HT-29 (cell line): ENCODE measurements at regions not wholly inside any gene's neighbourhood (a gene's known extent, or its start where the extent isn't known, plus 50 kb on each side); places are given as distances from the start of the nearest gene placed in this dataset.

Experiments used
- DNase-seq: peaks from one replicate; pipeline ENCODE4 v3.0.0-alpha.2; 2015; ENCODE audit warnings: low spot score

DNA sequence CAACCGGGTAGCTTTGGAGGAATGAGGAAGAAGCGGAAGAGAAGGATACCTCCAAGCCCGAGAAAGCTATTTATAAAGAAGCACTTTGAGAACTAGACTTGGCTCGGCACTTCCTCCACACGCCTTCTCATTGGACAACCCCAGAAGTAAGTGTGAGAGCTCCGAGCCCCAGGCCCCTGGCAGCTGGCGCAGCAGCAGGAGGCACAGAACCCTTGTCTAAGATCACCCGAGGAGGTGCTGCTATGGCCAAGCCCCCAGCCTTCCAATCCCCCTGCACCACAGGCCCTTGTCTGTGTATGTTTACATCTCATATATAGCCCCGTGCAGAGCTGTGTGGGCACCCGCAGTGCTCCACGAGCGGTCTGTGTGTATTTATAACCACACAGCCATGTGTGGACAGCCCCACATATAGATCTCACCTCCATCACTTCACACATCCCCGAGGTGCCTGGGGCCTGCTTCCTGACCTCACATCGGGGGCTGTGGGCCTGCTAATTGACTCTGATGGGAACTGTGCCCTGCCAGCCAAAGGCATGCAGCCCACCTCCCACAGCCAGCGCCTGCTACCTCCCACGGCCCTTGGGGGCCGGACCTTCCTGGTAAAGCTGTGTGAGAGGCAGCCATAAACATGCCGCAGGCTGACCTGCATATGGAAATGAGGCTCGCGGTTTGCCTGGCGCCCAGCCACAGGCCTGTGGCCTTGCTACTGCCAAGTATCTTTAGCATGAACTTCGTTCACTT lies 96.1 kb downstream of the C17orf67 start:
- DNase-seq = no peak

DNA sequence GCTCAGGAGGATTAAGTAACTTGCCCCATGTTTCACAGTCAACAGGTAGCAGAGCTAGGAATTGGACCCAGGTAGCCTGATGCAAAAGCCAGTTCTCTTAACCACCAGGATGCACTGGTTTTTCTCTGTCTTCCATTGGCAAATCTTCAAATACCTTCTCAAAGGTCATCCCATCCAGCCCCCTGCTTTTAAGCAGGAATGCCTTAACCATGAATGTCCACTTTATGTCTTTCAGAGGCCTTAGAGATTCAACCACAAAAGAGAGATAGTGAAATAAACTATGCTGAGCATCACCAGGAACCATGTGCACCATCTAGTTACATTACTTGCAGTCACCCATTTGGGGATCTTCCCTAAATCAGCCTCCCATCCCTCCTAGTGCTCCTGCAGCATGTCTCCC lies 94.3 kb downstream of the C17orf67 start:
- no peak for DNase-seq

DNA sequence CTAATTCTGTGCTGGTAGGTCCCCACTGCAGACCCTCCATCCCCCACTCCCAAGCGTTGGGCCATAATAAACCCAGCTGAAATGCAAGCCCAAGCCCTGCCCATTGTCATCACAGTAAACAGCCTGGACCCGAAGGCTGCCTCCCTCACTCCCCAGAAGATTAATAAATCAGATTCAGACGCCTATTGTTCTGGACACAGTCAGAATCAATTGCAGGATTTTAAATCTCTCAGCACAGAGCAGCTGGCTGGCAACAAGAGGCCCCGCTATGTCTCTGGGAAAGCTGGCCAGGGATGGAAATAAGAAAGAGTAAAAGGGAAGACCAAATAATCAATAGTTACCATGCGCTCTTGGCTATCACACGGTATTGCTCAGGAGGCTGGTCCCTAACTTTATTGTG lies 93.9 kb downstream of the C17orf67 start:
- no peak for DNase-seq

DNA sequence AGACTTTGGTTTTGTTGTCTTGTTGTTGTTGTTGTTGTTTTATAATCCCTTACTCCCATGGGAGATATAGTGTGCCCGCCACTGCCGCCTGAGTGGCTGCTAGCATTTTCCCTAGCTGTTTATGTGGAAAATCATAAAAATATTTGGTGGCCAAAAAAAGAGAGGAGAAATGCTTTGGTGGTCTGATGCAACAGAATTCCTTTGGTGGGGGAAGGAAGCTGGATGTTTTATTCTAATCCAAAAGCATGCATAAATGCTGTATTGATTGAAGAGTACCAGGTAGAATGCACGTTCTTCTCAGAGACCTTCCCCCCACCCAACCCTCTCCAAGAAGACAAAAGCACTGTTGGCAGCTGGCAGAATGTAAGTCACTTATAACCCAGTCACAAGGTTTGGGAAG lies 93.2 kb downstream of the C17orf67 start:
- DNase-seq = no peak
